A172 (cell line): ENCODE measurements at regions not wholly inside any gene's neighbourhood (a gene's known extent, or its start where the extent isn't known, plus 50 kb on each side); places are given as distances from the start of the nearest gene placed in this dataset.

ENCODE experiments used
- DNase-seq: peaks from one replicate; pipeline ENCODE4 v3.0.0-alpha.2; 2015; ENCODE audit warnings: low spot score

GRCh38 chr12:45102818-45103217 is 51.9 kb upstream of the DBX2 start:
- DNase-seq, result no peak

GRCh38 chr12:45105996-45106395 is 55.1 kb upstream of the DBX2 start:
- no peak for DNase-seq

- no peak for DNase-seq
Observed at GRCh38 chr12:45112306-45112705, 61.4 kb upstream of the DBX2 start.

GRCh38 chr12:45121224-45121623 is 70.3 kb upstream of the DBX2 start:
- no peak for DNase-seq

- peak; percentile 6 for DNase-seq
Observed at GRCh38 chr12:45122768-45123380, 72.0 kb upstream of the DBX2 start.

GRCh38 chr12:45124485-45125155 is 73.7 kb upstream of the DBX2 start:
- DNase-seq, result no peak

GRCh38 chr12:45125997-45126396 is 75.1 kb upstream of the DBX2 start:
- DNase-seq, result no peak

- no peak for DNase-seq
Observed at GRCh38 chr12:45128637-45129036, 77.7 kb upstream of the DBX2 start.

GRCh38 chr12:45130881-45131281 is 80.0 kb upstream of the DBX2 start:
- DNase-seq, result peak; percentile 49

GRCh38 chr12:45131506-45131905 is 80.6 kb upstream of the DBX2 start:
- no peak for DNase-seq

- DNase-seq, result no peak
Observed at GRCh38 chr12:45138609-45139008, 77.3 kb upstream of the ANO6 start.

GRCh38 chr12:45148006-45148405 is 67.9 kb upstream of the ANO6 start:
- no peak for DNase-seq

GRCh38 chr12:45148619-45149018 is 67.3 kb upstream of the ANO6 start:
- DNase-seq, result no peak

GRCh38 chr12:45165284-45165683 is 50.6 kb upstream of the ANO6 start:
- DNase-seq, result no peak

GRCh38 chr12:45166056-45166455 is 49.8 kb upstream of the ANO6 start:
- DNase-seq, result no peak
